Skin of body (tissue), 1 donor: ENCODE measurements at regions not wholly inside any gene's neighbourhood (a gene's known extent, or its start where the extent isn't known, plus 50 kb on each side); places are given as distances from the start of the nearest gene placed in this dataset.

ENCODE experiments used
- DNase-seq: peaks from one replicate; lab custom pipeline; 2025; lab: John Stamatoyannopoulos, UW

DNA sequence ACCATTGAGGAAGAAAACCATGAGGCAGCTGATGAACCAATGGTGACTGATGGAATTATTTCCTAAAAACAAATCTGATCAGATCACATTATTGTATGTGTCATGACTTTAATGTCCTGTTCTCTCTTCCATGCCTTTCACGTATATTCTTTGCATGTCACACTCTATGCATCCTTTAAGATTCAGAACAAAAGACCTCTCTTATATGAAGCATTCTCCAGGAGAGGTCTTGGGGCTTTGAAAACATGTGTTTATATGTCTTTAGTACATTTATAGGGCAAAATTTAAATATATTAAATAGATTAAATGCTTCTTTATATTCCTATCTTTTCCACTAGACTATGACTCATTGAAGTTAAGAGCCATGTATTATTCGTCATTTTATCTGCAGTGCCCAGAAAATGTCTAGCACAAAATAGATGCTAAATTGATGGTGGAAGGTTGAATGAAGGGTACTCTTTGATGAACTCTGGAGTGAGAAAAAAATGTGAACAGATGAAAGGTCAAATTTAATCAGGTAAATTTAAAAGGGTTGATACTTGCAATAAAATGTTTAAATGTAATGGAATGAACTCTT is 196.3 kb downstream of the PSAT1 start:
- no peak for DNase-seq

DNA sequence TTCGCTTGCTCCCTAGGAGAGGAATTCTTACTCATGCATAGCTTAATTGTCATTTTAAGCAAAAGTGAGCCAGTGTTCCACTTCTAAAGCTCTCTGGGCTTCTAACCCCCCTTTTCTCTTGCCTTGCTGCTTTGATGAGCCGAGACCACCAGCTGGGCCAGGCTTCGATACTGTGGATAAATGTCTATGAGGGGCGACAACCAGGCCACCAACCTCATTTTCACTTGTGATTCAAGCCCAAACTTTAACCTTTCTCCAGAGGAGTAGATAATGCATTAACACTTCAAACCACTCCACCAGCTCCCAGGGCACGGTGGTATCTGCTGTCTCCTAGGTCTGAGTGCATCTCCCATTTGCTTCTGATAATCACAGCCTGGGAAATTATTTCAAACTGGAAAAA is 205.6 kb downstream of the PSAT1 start:
- DNase-seq: no peak

DNA sequence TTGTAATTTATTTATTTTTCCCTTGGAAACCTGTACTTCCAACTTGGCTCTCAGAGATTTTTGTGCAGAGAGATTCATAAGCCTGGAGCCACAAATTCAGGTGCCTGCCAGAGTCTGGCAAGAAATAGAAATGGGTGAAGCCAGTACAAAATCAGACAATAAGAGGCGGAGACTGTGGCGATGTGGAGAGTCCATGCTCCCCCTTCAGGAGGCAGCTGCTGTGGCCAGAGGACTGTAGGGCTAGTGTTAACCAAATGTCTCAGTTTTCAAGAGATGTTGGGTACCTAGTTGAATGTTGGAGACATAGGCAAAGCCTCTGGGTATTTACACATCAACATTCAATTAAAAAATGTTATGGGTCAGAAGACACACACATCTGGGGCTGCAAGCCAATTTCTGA is 208.6 kb downstream of the PSAT1 start:
- DNase-seq: no peak

DNA sequence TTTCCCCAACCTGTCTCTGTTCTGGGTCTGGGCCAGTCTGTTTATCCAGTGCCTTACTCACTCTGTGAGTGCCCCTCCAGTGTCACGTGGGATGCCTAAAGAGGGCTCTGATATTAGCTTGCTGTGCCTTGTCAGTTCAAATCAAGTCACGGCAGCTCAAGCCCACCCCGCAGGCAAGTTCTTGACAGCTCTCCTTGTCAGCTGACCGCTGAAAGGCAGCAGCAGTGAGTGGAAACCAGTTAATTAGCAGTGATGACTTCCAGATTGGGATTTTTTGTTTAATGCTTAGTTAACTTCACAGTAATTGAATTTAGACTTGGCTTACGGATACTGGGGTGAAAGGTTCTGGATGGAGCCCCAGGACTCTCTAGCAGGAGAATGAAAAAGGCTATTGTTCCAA is 210.1 kb downstream of the PSAT1 start:
- DNase-seq: no peak

DNA sequence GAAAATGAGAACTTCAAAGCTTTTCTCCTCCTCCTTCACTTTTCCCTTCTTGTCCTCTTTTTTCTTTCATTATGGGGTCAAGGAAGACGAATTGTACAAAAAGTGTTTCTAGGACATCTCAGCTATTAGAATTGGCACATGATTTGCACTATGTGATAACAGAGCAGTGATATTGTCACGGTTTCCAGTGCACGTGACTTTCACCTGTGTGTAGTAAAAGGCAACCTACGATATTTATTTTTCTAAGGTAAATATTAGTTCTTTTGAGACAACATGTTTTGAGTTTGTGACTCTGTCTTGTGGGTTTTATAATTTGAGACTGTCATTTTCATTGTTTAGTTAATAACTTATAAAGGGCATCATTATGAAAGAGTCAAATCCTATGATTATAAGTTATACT is 213.1 kb downstream of the PSAT1 start:
- no peak for DNase-seq

DNA sequence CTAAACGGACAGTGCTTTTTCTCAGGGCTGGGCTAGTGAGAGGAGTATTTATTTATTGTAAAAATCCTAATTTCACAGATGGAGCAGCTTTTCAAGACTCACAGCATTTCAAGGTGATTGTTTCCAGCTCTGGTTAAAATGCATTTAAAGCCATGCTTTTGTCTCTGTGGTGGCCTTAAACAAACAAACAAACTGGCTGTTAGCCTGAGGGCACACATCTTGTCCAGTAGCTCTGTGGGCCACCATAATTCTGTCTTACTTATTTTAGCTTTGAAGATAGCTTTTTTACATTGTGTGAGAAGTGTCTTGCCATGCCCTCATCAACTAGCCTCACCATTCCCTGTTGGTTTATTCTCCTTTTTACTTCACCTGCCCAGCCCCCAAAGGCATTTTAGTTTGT is 218.2 kb downstream of the PSAT1 start:
- no peak for DNase-seq

DNA sequence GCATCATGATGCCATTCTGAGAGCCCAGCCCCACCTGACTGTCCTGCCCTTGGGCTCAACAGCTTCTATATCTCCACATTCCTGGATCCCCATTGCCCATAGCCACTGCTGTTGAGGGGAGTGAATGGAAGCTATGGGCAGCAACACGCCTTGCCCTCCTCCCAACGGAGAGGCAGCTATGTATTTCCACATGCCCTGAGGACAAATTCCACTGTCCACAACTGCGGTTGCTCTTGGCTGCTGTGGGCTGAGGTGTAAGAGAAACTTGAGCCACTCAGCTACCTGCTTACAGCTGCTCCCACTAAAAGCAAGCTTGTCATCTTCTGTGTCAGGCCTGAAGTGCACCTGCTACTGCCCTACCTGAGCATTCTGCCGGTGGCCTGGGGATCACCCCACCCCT is 222.9 kb downstream of the PSAT1 start:
- DNase-seq: no peak

DNA sequence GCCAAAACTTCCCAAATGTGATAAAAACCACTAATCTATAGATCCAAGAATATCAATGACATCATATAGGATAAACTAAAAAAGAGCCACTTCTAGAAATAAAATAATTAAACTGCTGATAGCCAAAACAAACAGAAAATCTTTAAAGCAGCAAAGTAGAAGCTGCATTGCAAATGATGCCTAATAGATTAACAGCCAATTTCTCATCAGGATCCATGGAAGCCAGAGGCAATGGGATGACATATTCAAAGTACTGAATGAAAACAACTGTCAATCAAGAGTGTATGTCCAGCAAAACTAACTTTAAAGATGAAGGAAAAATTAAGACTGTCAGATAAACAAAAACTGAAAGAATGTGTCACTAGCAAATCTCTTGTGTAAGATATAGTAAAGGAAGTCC is 224.8 kb downstream of the PSAT1 start:
- no peak for DNase-seq

DNA sequence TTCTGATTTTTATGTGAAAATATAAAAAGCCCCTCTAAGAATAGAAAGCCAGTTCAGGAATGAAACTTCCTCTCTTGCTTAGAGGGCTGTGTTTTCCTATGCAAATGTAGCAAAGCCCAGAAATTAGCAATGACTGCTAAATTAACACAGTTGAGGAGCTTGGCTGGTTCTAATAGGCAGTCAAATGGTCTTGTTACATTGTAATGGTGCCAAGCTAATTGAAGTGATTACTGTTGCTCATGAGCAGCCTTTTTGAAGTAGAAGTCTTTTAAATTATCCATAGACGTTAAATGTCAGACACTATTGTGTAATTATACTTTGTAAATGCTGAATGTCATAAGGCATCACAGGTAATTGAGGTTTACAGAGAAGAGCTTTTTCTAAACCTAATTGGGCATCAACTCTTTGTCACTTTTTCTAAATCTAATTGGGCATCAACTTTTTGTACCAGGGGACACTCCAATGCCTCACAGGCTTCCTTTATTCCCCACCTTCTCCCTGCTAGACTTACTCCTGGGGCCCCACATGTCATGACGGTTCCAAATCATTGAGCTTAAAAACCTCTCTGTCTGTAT is 229.1 kb downstream of the PSAT1 start:
- no peak for DNase-seq

DNA sequence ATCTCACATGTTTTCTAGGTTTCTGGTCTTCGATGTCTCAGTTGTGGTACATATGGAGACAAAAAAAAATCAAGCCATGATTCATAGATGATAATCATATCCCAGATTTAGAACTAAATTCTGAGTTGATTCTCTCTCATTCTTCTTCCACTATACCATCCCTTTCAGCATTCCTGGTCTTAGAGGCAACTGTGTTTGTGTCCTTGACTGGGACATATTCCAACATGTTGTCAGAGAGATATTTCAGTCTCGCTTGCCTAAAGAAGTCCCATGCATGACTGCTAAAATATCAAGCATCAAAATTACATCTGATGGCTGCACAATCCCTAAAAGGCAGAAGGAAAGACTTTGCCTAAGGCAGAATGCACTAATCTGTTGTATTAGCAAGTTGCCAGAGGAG is 236.6 kb downstream of the PSAT1 start:
- DNase-seq: no peak

DNA sequence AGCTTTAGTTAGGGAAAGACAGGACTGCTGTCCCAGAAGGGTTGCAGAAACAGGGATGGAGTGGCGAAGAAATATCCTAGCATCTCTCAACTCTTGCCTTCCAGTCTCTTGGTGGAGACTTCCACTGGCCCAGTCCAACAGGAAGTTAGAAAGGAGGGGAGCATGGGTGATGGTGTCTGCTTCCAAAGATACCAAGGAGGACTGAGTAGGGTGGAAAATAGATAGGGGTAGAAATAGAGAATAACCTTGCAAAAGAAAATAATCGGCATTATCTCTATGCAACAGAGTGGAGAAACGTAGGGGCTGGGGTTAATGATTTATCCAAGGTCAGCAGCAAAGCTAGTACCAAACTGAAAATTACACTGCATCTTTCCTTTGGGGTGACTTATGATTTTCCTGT is 242.3 kb downstream of the PSAT1 start:
- DNase-seq: no peak

DNA sequence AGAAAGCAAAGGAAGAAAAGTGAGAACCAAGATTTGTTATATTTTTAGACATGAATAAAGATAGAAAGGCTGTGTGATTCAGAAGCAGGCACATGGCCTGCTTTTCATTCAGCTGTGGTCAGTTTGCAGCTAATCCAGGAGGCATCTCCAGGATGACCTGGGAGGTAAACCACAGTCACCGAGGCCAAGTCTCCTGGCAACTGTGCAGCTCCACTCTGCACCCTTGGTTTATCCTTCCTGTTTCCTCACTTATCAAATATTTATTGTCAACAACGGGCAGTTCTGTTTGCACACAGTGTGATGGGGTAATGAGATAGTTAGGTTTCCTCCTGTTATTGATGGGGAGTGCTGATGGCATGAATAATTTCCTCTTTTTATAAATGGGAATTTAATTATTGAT is 243.0 kb downstream of the PSAT1 start:
- DNase-seq: no peak

DNA sequence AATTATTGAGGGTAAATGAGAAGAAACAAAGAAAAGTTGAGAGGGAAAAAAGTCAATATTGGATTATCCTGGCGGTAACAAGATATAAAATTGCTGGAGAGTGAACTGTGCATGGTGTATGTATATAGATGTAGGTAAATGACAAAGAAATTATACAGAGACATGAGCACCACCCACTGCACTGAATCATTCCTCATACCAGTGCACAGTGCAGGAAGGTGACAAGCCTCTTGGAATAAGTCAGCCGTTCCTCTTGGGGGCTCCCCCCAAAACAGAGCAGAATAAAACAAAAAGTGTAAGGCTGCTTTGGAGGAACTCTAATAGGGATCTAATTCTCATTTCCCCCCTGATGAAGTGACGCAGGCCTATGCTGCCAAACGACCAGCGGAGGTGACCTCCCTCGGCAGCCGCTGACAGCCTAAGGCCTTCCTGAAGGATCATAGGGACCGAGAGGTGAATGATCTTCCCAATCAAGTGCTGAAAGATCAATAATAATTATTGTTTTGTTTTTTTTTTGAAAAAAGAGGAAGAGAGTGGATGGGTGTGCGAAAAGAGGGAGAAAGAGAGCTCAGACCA is 245.0 kb downstream of the PSAT1 start:
- DNase-seq: no peak

DNA sequence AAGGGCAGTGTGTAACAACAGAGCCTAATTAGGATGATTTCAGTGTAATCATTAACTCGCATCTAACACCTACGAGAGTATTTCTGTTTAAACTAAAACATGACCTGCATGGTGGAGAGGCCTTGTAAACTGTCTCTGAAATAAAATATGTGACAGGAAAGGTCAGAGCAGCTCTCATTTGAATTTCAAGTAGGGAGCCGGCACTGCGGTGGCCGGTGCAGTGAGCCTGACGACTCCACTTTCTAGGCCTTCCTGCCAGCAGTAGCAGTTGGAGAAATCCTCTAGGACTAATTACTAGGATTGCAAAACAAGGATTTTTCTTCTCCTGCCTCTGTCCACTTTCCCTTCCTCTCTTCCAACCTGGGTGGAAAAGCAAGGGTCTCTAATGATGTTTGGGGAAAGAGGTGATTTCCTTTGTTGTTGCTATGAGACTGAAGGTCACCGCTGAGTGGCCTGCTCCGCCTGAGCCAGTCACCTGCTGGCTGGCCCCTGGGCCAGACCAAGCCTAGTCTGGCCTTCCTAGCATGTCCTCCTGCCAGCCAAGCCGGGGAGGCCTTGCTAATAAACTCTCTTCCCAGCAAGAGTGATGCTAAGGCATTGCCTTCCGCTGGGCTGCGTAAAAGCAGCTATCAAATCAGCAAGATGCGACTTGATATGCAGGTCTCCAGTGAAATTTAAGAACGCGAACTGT is 245.7 kb downstream of the PSAT1 start:
- peak; percentile 45 for DNase-seq

DNA sequence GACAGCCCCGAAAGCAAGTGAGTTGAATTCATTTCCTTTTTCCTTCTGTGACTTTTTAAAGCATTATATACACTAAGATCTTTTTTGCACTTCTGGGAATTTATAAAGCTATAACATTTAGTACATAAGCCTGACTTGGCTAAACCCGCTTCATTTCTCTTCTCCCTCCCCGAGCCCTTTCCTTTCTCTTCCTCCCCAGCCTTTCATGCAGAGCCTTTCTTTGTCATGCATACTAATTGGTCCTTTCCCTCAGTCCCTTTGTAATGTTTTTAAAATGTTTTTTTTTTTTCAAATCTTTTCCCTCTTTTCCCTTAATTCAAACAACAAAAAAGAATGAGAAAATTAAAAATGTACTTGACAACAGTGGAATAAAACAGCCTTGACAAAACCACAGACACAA is 246.4 kb downstream of the PSAT1 start:
- peak; percentile 45 for DNase-seq

DNA sequence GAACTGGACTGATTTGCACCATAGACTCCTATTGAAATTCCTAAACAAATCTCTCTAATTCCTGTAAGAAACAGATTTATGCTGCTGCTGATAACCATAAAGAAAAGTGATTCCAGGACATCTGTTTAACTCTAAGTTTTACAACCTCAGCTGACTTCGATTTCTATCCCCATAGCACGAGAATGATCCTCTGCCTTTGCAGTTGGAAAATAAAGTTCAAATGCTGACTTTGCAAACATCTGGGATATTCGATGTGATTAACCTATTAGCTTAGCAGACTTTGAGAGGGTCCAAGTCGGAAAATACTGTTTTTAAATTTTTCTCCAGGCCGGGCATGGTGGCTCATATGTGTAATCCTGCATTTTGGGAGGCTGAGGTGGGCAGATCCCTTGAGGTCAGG is 247.3 kb downstream of the PSAT1 start:
- DNase-seq: peak; percentile 79

DNA sequence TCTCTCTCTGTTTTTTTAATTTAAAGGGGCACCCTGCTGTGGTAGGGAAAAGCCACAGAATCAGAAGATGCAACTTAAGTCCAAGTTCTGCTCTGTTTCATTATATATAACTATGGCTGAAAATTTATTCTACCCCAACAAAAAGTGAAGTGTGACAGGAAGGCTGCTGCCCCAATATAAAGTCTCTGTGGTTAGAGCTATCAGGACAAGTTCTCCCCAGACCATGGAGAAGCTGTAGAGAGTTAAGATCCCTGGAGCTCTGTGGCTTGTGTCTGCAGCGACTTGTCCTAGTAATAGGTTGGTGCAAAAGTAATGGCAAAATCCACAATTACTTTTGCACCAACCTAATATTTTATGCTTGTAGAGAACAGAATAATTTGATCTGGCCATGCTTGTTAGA is 250.9 kb downstream of the PSAT1 start:
- DNase-seq: no peak

DNA sequence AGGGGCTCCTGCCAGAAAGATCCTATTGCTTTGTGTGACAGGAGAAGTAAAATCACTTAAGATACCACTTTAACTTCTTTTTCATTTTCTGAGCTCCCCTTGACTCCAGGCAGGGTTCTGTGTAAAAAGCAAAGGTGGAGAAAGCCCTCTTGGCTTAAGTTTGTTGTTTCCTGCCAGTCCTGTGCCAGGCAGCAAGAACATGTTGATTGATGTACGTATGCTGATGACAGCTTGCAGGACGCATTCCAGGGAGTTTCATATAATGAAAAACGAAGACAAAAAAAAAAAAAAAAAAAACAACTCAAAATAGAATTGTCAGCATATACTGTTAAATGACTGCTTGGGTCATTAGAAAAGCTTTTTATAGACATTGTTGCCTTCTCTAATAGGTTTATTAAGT is 251.7 kb downstream of the PSAT1 start:
- no peak for DNase-seq

DNA sequence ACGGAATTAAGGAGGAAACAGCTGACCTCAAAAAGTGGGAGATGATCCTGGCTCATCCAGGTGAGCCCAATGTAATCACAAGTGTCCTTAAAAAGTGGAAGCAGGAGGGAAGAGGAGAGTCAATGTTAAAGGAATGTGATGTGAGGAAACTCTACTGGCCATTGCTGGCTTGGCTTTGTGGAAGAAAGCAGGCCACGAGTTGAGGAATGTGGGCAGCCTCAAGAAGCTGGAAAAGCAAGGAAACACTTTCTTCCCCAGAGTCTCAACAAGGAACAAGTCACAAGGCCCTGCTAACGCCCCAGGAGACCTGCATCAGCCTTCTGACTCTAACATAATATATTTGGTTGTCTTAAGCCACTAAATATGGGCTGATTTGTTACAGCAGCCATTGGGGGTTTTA is 252.8 kb downstream of the PSAT1 start:
- no peak for DNase-seq

DNA sequence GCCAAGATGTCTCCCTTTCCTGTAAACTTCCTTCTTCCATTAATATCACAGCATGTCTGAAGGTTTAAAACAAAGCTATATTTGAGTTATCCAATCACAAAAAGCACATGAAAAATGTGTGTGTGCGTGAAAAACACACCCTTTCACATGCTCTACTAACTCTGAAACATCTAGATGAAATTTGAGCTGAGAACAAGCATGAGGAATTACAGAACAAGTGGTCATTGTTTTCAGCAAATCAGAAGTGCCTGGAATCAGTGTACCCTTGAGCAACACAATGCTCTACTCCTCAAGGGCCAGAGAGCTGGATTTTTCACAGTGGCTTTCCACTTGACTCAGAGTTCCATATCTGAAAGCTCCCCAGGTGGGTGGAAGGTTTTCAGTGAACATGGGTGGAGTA is 255.9 kb downstream of the PSAT1 start:
- DNase-seq: no peak

DNA sequence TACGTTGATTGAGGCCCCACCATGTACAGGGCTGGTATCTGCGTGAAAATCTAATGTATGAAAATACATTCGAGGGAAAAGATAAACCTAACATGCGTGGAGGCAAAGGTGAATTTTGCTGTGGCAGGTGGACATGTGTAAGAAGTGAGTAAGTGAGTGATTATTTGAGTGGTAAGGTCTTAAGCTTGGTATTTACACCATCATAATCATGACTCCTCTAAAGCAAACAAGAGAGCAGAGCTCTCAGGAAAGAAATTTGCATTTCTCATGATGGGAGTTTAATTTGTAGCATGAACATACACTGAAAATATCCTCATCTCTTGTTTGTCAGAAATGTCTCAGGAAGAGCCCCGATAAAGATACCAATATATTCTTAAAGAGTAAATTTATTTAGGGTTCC is 260.6 kb downstream of the PSAT1 start:
- DNase-seq: no peak

DNA sequence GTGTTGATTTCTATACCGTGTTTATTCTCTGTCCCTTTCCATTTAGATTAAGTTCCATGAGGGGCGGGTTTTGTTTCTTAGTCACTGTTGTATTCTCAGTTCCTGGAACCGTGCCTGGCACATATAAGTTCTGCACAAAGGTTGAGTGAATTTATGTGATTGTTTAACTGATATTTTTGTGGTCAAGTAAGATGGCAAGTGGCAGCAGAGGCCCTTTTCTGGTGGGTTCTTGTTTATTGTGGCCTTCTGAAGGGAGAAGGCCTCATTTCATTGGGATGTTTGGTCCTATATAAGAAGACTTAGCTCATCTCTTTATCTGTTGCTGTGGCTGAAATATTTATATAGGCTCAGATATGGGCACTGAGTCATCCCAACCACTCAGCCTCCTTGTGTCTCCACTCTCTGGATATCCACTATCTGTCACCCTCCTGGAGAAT is 262.5 kb downstream of the PSAT1 start:
- DNase-seq: no peak

DNA sequence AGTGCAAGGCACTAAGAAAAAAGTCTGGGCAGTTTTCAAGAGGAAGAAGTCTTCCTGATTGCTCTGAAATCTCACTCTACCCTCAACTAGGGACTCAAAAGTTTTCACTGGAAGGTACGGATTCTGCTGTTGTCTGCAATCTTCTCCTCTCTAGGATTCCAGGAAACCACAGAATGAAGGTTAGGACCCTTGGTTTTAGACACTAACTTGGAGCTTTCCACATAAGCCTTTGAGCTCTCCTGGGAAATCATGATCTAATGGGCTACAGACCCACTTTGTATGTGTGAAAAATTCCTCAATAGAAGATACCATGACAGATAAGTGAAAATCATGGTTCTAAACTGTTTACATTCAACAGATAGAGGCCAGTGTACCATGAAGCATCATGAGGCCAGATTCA is 265.1 kb downstream of the PSAT1 start:
- no peak for DNase-seq
